Liver (tissue), 8 donors: ENCODE measurements at regions not wholly inside any gene's neighbourhood (a gene's known extent, or its start where the extent isn't known, plus 50 kb on each side); places are given as distances from the start of the nearest gene placed in this dataset.
"Not testable (repeated sequence)": the region's sequence is repeated elsewhere in the genome, so short reads cannot be mapped to it uniquely, and the experiment has no call there.

Experiments used
- DNase-seq: peaks from one replicate; pipeline ENCODE4 v3.0.0-alpha.2; 2017; ENCODE audit warnings: low spot score
- H3K27ac ChIP-seq, 2 donors: one replicate each; pipeline ENCODE4 v1.7.0; 2013; ENCODE audit warnings: inconsistent platforms in 2 of 2, low read length in 2 of 2, control low read depth in 1 of 2, low read depth in 1 of 2, mild to moderate bottlenecking in 1 of 2
- H3K27me3 ChIP-seq, 4 donors: one replicate each; pipeline versions ENCODE4 v1.6.1 to v1.7.0; 2013; ENCODE audit warnings: low read length in 3 of 4, inconsistent platforms in 1 of 4, mild to moderate bottlenecking in 1 of 4, moderate library complexity in 1 of 4; ENCODE audit not compliant: control insufficient read depth in 4 of 4, insufficient read depth in 4 of 4
- H3K36me3 ChIP-seq, 4 donors: one replicate each; pipeline versions ENCODE4 v1.6.1 to v1.7.0; 2013; ENCODE audit warnings: low read length in 3 of 4, mild to moderate bottlenecking in 3 of 4, low read depth in 1 of 4, moderate library complexity in 1 of 4; ENCODE audit not compliant: control insufficient read depth in 4 of 4, insufficient read depth in 3 of 4
- H3K4me1 ChIP-seq, 4 donors: one replicate each; pipeline versions ENCODE4 v1.6.1 to v1.7.0; 2013; ENCODE audit warnings: low read length in 3 of 4, mild to moderate bottlenecking in 3 of 4, moderate library complexity in 1 of 4; ENCODE audit not compliant: control insufficient read depth in 4 of 4, insufficient read depth in 4 of 4
- H3K4me3 ChIP-seq, 3 donors: one replicate each; pipeline versions ENCODE4 v1.6.1 to v1.7.0; 2013; ENCODE audit warnings: low read length in 3 of 3, control low read depth in 1 of 3, low read depth in 1 of 3, mild to moderate bottlenecking in 1 of 3
- H3K9ac ChIP-seq, 2 donors: one replicate each; pipeline ENCODE4 v1.7.0; 2013; ENCODE audit warnings: low read length in 2 of 2, mild to moderate bottlenecking in 2 of 2, moderate library complexity in 2 of 2, control low read depth in 1 of 2, low read depth in 1 of 2
- H3K9me3 ChIP-seq, 4 donors: one replicate each; pipeline versions ENCODE4 v1.6.1 to v1.7.0; 2013; ENCODE audit warnings: low read length in 3 of 4; ENCODE audit not compliant: control insufficient read depth in 4 of 4
- CTCF ChIP-seq: fragments of 150-350 bp; IDR thresholded peaks from 2 replicates; pipeline ENCODE4 v1.5.1; 2017; ENCODE audit warnings: improper control_type of control experiment, low read depth, low read length; ENCODE audit not compliant: missing input control
- EGR1 ChIP-seq, 2 donors: IDR thresholded peaks; 2 replicates each; pipeline ENCODE4 v1.6.1; 2016 to 2018; ENCODE audit warnings: antibody characterized with exemption in 2 of 2, low read depth in 2 of 2
- FOXA1 ChIP-seq: IDR thresholded peaks from 2 replicates; pipeline ENCODE4 v1.6.1; 2016; ENCODE audit warnings: antibody characterized with exemption
- FOXA2 ChIP-seq: IDR thresholded peaks from 2 replicates; pipeline ENCODE4 v1.6.1; 2016; ENCODE audit warnings: antibody characterized with exemption
- GABPA ChIP-seq, 2 donors: IDR thresholded peaks in 1 of 2; conservative IDR thresholded peaks in 1 of 2; 2 replicates each; pipeline ENCODE4 v1.6.1; 2016; ENCODE audit warnings: antibody characterized with exemption in 2 of 2, mild to moderate bottlenecking in 1 of 2, moderate library complexity in 1 of 2
- HNF4A ChIP-seq, 2 donors: conservative IDR thresholded peaks; 2 replicates each; pipeline ENCODE4 v1.6.1; 2016; ENCODE audit warnings: antibody characterized with exemption in 2 of 2, mild to moderate bottlenecking in 2 of 2
- MAX ChIP-seq: IDR thresholded peaks from 2 replicates; pipeline ENCODE4 v1.6.1; 2016; ENCODE audit warnings: antibody characterized with exemption
- NR2F2 ChIP-seq: IDR thresholded peaks from 2 replicates; pipeline ENCODE4 v1.6.1; 2016; ENCODE audit warnings: antibody characterized with exemption
- RAD21 ChIP-seq, 2 donors: IDR thresholded peaks; 2 replicates each; pipeline ENCODE4 v1.6.1; 2016; ENCODE audit warnings: antibody characterized with exemption in 2 of 2, mild to moderate bottlenecking in 2 of 2
- REST ChIP-seq: IDR thresholded peaks from 2 replicates; pipeline ENCODE4 v1.6.1; 2016; ENCODE audit warnings: antibody characterized with exemption, mild to moderate bottlenecking
- RXRA ChIP-seq, 2 donors: IDR thresholded peaks; 2 replicates each; pipeline ENCODE4 v1.6.1; 2017 to 2018; ENCODE audit warnings: antibody characterized with exemption in 2 of 2, mild to moderate bottlenecking in 1 of 2
- SP1 ChIP-seq: IDR thresholded peaks from 2 replicates; pipeline ENCODE4 v1.6.1; 2018; ENCODE audit warnings: antibody characterized with exemption, mild to moderate bottlenecking
- YY1 ChIP-seq: IDR thresholded peaks from 2 replicates; pipeline ENCODE4 v1.6.1; 2016; ENCODE audit warnings: antibody characterized with exemption, mild to moderate bottlenecking
- ZBTB33 ChIP-seq: IDR thresholded peaks from 2 replicates; pipeline ENCODE4 v1.6.1; 2016; ENCODE audit warnings: antibody characterized with exemption
- WGBS: extraction: QIAGEN DNeasy Blood & Tissue Kit; methylation state at CpG from one replicate; pipeline ENCODE4 v1.1.7; 2013; 5-methylcytosine and 5-hydroxymethylcytosine counted together
- donor health status: healthy.
- donor health status: healthy.
- donor health status: healthy.
- donor health status: healthy.
- donor health status: healthy.

- DNase-seq, H3K27me3 ChIP-seq, H3K4me3 ChIP-seq, H3K9ac ChIP-seq, H3K9me3 ChIP-seq, H3K27ac ChIP-seq, H3K36me3 ChIP-seq: not testable (repeated sequence)
- H3K4me1 ChIP-seq = peaks cover 4 to 13% (median 5%) of the 10 kb centered on the region in 4 donors
- 98% methylated on average over 2 of the region's 2 CpGs for WGBS
These were observed 75.0 kb upstream of the KCTD1 start for GRCh38 chr18:26623314-26623713.

GRCh38 chr18:26621161-26622026, 73.0 kb upstream of the KCTD1 start:
- H3K27me3 ChIP-seq = no peaks in the 10 kb centered on the region
- H3K27ac ChIP-seq = no peak overlapping the region
- H3K36me3 ChIP-seq = no peaks in the 10 kb centered on the region
- H3K9me3 ChIP-seq = peaks cover 0 to 6% (median 2%) of the 10 kb centered on the region in 4 donors
- no peak overlapping the region for H3K9ac ChIP-seq
- 26% methylated on average over 22 of the region's 22 CpGs for WGBS
- peak; percentile 62 for DNase-seq
- peak overlapping the region in 2 of 3 donors; percentile 15 to 27 for H3K4me3 ChIP-seq
- TF ChIP-seq SP1 (no peak), RAD21 (IDR thresholded peaks at IDR 0.05) (peak; percentile 97), CTCF (peak; percentile 78)
- H3K4me1 ChIP-seq = peaks cover 0 to 5% (median 2%) of the 10 kb centered on the region in 4 donors

GRCh38 chr18:26619350-26619749, 71.0 kb upstream of the KCTD1 start:
- H3K9ac ChIP-seq = no peak overlapping the region
- no peak overlapping the region for H3K27ac ChIP-seq
- peaks cover 0 to 5% (median 2%) of the 10 kb centered on the region in 4 donors for H3K4me1 ChIP-seq
- H3K36me3 ChIP-seq = no peaks in the 10 kb centered on the region
- H3K9me3 ChIP-seq = no peaks in the 10 kb centered on the region
- 85% methylated on average over 6 of the region's 6 CpGs for WGBS
- no peak for DNase-seq
- H3K27me3 ChIP-seq = no peaks in the 10 kb centered on the region
- H3K4me3 ChIP-seq = no peak overlapping the region
- no peak for TF ChIP-seq EGR1 (IDR thresholded peaks at IDR 0.05; ENCODE audit: low read depth in 2 of 2)
- TF ChIP-seq MAX = no peak
- TF ChIP-seq ZBTB33 = no peak
- no peak for TF ChIP-seq REST
- no peak for TF ChIP-seq SP1
- TF ChIP-seq NR2F2 = no peak
- no peak for TF ChIP-seq FOXA1
- TF ChIP-seq YY1 = no peak
- TF ChIP-seq FOXA2 = no peak
- no peak for TF ChIP-seq GABPA (IDR thresholded peaks at IDR 0.05 in 1 of 2, conservative IDR thresholded peaks at IDR 0.05 in 1 of 2)
- no peak for TF ChIP-seq CTCF
- no peak for TF ChIP-seq HNF4A (conservative IDR thresholded peaks at IDR 0.05)
- TF ChIP-seq RXRA (IDR thresholded peaks at IDR 0.05) = no peak
